ENCODE measurements at regions not wholly inside any gene's neighbourhood (a gene's known extent, or its start where the extent isn't known, plus 50 kb on each side); places are given as distances from the start of the nearest gene placed in this dataset.

GRCh38 chr6:78525976-78526375 lies 341.4 kb upstream of the IRAK1BP1 start:
- Histone ChIP-seq H3K9me3 (no peaks in the 10 kb centered on the region), H3K27me3 (replicated peaks in 1 of 2; ENCODE audit: control insufficient read depth in 2 of 2, extremely low read depth in 1 of 2, insufficient read depth in 2 of 2, low read length in 1 of 2) (no peaks in the 10 kb centered on the region), H3K27ac (ENCODE audit: low read length) (no peak overlapping the region), H3K4me3 (ENCODE audit: control insufficient read depth in 1 of 2, extremely low read depth in 1 of 2, low read length in 1 of 2) (no peak overlapping the region), H3K4me1 (ENCODE audit: control insufficient read depth in 1 of 2, extremely low read depth in 1 of 2, insufficient read depth in 2 of 2, low read length in 2 of 2) (no peaks in the 10 kb centered on the region), H3K36me3 (ENCODE audit: control insufficient read depth in 2 of 2, extremely low read depth in 1 of 2, insufficient read depth in 1 of 2, low read length in 1 of 2) (no peaks in the 10 kb centered on the region)
- Mint-ChIP-seq H3K27me3 (peaks cover 0 to 3% of the 10 kb centered on the region in 2 donors), H3K9me3 (peaks cover 0 to 10% (median 3%) of the 10 kb centered on the region in 3 donors), H3K4me3 (no peak overlapping the region), H3K36me3 (no peaks in the 10 kb centered on the region), H3K27ac (no peak overlapping the region), H3K4me1 (no peaks in the 10 kb centered on the region)
- DNase-seq (no peak), ATAC-seq (replicated peaks in 1 of 4) (no peak)
- WGBS (ENCODE audit: insufficient coverage) = 50% methylated on average over 1 of the region's 2 CpGs
- CTCF ChIA-PET = no interaction called here
- POLR2A ChIA-PET = no interaction called here

- POLR2A ChIA-PET = no interaction called here
- Histone ChIP-seq H3K4me1 (ENCODE audit: control insufficient read depth in 1 of 2, extremely low read depth in 1 of 2, insufficient read depth in 2 of 2, low read length in 2 of 2) (no peaks in the 10 kb centered on the region), H3K27me3 (replicated peaks in 1 of 2; ENCODE audit: control insufficient read depth in 2 of 2, extremely low read depth in 1 of 2, insufficient read depth in 2 of 2, low read length in 1 of 2) (no peaks in the 10 kb centered on the region), H3K4me3 (ENCODE audit: control insufficient read depth in 1 of 2, extremely low read depth in 1 of 2, low read length in 1 of 2) (no peak overlapping the region), H3K27ac (ENCODE audit: low read length) (no peak overlapping the region), H3K9me3 (no peaks in the 10 kb centered on the region), H3K36me3 (ENCODE audit: control insufficient read depth in 2 of 2, extremely low read depth in 1 of 2, insufficient read depth in 1 of 2, low read length in 1 of 2) (no peaks in the 10 kb centered on the region)
- DNase-seq (no peak), ATAC-seq (replicated peaks in 1 of 4) (no peak)
- Mint-ChIP-seq H3K36me3 (no peaks in the 10 kb centered on the region), H3K4me3 (no peak overlapping the region), H3K4me1 (no peaks in the 10 kb centered on the region), H3K9me3 (peaks cover 0 to 5% (median 3%) of the 10 kb centered on the region in 3 donors), H3K27me3 (peaks cover 0 to 3% of the 10 kb centered on the region in 2 donors), H3K27ac (no peak overlapping the region)
- CTCF ChIA-PET = no interaction called here
- WGBS (ENCODE audit: insufficient coverage) = 96% methylated on average over 3 of the region's 3 CpGs
These were observed 340.9 kb upstream of the IRAK1BP1 start for GRCh38 chr6:78526432-78526831.

- H3K4me3 ChIP-seq (ENCODE audit: control insufficient read depth in 1 of 2, extremely low read depth in 1 of 2, low read length in 1 of 2) = no peak overlapping the region
- H3K27me3 ChIP-seq (replicated peaks in 1 of 2; ENCODE audit: control insufficient read depth in 2 of 2, extremely low read depth in 1 of 2, insufficient read depth in 2 of 2, low read length in 1 of 2) = no peaks in the 10 kb centered on the region
- H3K9me3 ChIP-seq = no peaks in the 10 kb centered on the region
- WGBS (ENCODE audit: insufficient coverage) = 89% methylated on average over 1 of the region's 3 CpGs
- no peaks in the 10 kb centered on the region for H3K4me1 ChIP-seq (ENCODE audit: control insufficient read depth in 1 of 2, extremely low read depth in 1 of 2, insufficient read depth in 2 of 2, low read length in 2 of 2)
- Mint-ChIP-seq H3K4me3 (no peak overlapping the region), H3K4me1 (no peaks in the 10 kb centered on the region), H3K27me3 (no peaks in the 10 kb centered on the region), H3K9me3 (peaks cover 0 to 1% (median 0%) of the 10 kb centered on the region in 3 donors), H3K36me3 (no peaks in the 10 kb centered on the region), H3K27ac (no peak overlapping the region)
- DNase-seq (no peak), ATAC-seq (replicated peaks in 1 of 4) (no peak)
- H3K36me3 ChIP-seq (ENCODE audit: control insufficient read depth in 2 of 2, extremely low read depth in 1 of 2, insufficient read depth in 1 of 2, low read length in 1 of 2) = no peaks in the 10 kb centered on the region
- ChIA-PET POLR2A (no interaction called here), CTCF (no interaction called here)
- H3K27ac ChIP-seq (ENCODE audit: low read length) = no peak overlapping the region
These were observed 338.4 kb upstream of the IRAK1BP1 start for GRCh38 chr6:78528926-78529325.

- H3K36me3 Mint-ChIP-seq = no peaks in the 10 kb centered on the region
- no peaks in the 10 kb centered on the region for H3K4me1 Mint-ChIP-seq
- WGBS (ENCODE audit: insufficient coverage) = 40% methylated on average over 2 of the region's 3 CpGs
- no peak for ATAC-seq (replicated peaks in 1 of 4)
- H3K9me3 ChIP-seq = no peaks in the 10 kb centered on the region
- ChIA-PET CTCF (no interaction called here), POLR2A (no interaction called here)
- no peak overlapping the region for H3K27ac Mint-ChIP-seq
- H3K27me3 ChIP-seq (replicated peaks in 1 of 2; ENCODE audit: control insufficient read depth in 2 of 2, extremely low read depth in 1 of 2, insufficient read depth in 2 of 2, low read length in 1 of 2) = no peaks in the 10 kb centered on the region
- no peak overlapping the region for H3K4me3 Mint-ChIP-seq
- no peak for DNase-seq
- H3K4me3 ChIP-seq (ENCODE audit: control insufficient read depth in 1 of 2, extremely low read depth in 1 of 2, low read length in 1 of 2) = no peak overlapping the region
- no peaks in the 10 kb centered on the region for H3K27me3 Mint-ChIP-seq
- H3K9me3 Mint-ChIP-seq = peaks cover 0 to 3% (median 1%) of the 10 kb centered on the region in 3 donors
- H3K27ac ChIP-seq (ENCODE audit: low read length) = no peak overlapping the region
- no peaks in the 10 kb centered on the region for H3K4me1 ChIP-seq (ENCODE audit: control insufficient read depth in 1 of 2, extremely low read depth in 1 of 2, insufficient read depth in 2 of 2, low read length in 2 of 2)
- no peaks in the 10 kb centered on the region for H3K36me3 ChIP-seq (ENCODE audit: control insufficient read depth in 2 of 2, extremely low read depth in 1 of 2, insufficient read depth in 1 of 2, low read length in 1 of 2)
These were observed 337.1 kb upstream of the IRAK1BP1 start for GRCh38 chr6:78530208-78530607.

- no peak for ATAC-seq (replicated peaks in 1 of 4)
- Histone ChIP-seq H3K4me3 (ENCODE audit: control insufficient read depth in 1 of 2, extremely low read depth in 1 of 2, low read length in 1 of 2) (no peak overlapping the region), H3K9me3 (no peaks in the 10 kb centered on the region), H3K4me1 (ENCODE audit: control insufficient read depth in 1 of 2, extremely low read depth in 1 of 2, insufficient read depth in 2 of 2, low read length in 2 of 2) (no peaks in the 10 kb centered on the region), H3K36me3 (ENCODE audit: control insufficient read depth in 2 of 2, extremely low read depth in 1 of 2, insufficient read depth in 1 of 2, low read length in 1 of 2) (no peaks in the 10 kb centered on the region), H3K27ac (ENCODE audit: low read length) (no peak overlapping the region), H3K27me3 (replicated peaks in 1 of 2; ENCODE audit: control insufficient read depth in 2 of 2, extremely low read depth in 1 of 2, insufficient read depth in 2 of 2, low read length in 1 of 2) (no peaks in the 10 kb centered on the region)
- no peaks in the 10 kb centered on the region for H3K27me3 Mint-ChIP-seq
- H3K9me3 Mint-ChIP-seq = peaks cover 3 to 11% (median 6%) of the 10 kb centered on the region in 3 donors
- no CpG with 5 or more reads among the region's 3 CpGs for WGBS (ENCODE audit: insufficient coverage)
- no peaks in the 10 kb centered on the region for H3K4me1 Mint-ChIP-seq
- H3K36me3 Mint-ChIP-seq = no peaks in the 10 kb centered on the region
- CTCF ChIA-PET = no interaction called here
- no peak for DNase-seq
- H3K4me3 Mint-ChIP-seq = no peak overlapping the region
- H3K27ac Mint-ChIP-seq = no peak overlapping the region
- POLR2A ChIA-PET = no interaction called here
These were observed 333.9 kb upstream of the IRAK1BP1 start for GRCh38 chr6:78533426-78533825.

GRCh38 chr6:78533876-78534275 lies 333.5 kb upstream of the IRAK1BP1 start:
- no peak for DNase-seq
- Histone ChIP-seq H3K27ac (ENCODE audit: low read length) (no peak overlapping the region), H3K9me3 (no peaks in the 10 kb centered on the region), H3K36me3 (ENCODE audit: control insufficient read depth in 2 of 2, extremely low read depth in 1 of 2, insufficient read depth in 1 of 2, low read length in 1 of 2) (no peaks in the 10 kb centered on the region), H3K4me1 (ENCODE audit: control insufficient read depth in 1 of 2, extremely low read depth in 1 of 2, insufficient read depth in 2 of 2, low read length in 2 of 2) (no peaks in the 10 kb centered on the region), H3K4me3 (ENCODE audit: control insufficient read depth in 1 of 2, extremely low read depth in 1 of 2, low read length in 1 of 2) (no peak overlapping the region), H3K27me3 (replicated peaks in 1 of 2; ENCODE audit: control insufficient read depth in 2 of 2, extremely low read depth in 1 of 2, insufficient read depth in 2 of 2, low read length in 1 of 2) (no peaks in the 10 kb centered on the region)
- Mint-ChIP-seq H3K4me1 (no peaks in the 10 kb centered on the region), H3K9me3 (peaks cover 3 to 11% (median 6%) of the 10 kb centered on the region in 3 donors), H3K4me3 (no peak overlapping the region), H3K27ac (no peak overlapping the region), H3K27me3 (no peaks in the 10 kb centered on the region), H3K36me3 (no peaks in the 10 kb centered on the region)
- ATAC-seq (replicated peaks in 1 of 4) = no peak
- CTCF ChIA-PET = no interaction called here
- POLR2A ChIA-PET = no interaction called here

- POLR2A ChIA-PET = no interaction called here
- DNase-seq = no peak
- no peaks in the 10 kb centered on the region for H3K27me3 Mint-ChIP-seq
- no peak overlapping the region for H3K4me3 Mint-ChIP-seq
- no peak overlapping the region for H3K27ac ChIP-seq (ENCODE audit: low read length)
- H3K9me3 ChIP-seq = no peaks in the 10 kb centered on the region
- H3K36me3 Mint-ChIP-seq = no peaks in the 10 kb centered on the region
- H3K4me3 ChIP-seq (ENCODE audit: control insufficient read depth in 1 of 2, extremely low read depth in 1 of 2, low read length in 1 of 2) = no peak overlapping the region
- no peaks in the 10 kb centered on the region for H3K36me3 ChIP-seq (ENCODE audit: control insufficient read depth in 2 of 2, extremely low read depth in 1 of 2, insufficient read depth in 1 of 2, low read length in 1 of 2)
- no peaks in the 10 kb centered on the region for H3K27me3 ChIP-seq (replicated peaks in 1 of 2; ENCODE audit: control insufficient read depth in 2 of 2, extremely low read depth in 1 of 2, insufficient read depth in 2 of 2, low read length in 1 of 2)
- H3K4me1 Mint-ChIP-seq = no peaks in the 10 kb centered on the region
- peaks cover 8 to 11% (median 8%) of the 10 kb centered on the region in 3 donors for H3K9me3 Mint-ChIP-seq
- CTCF ChIA-PET = no interaction called here
- no peaks in the 10 kb centered on the region for H3K4me1 ChIP-seq (ENCODE audit: control insufficient read depth in 1 of 2, extremely low read depth in 1 of 2, insufficient read depth in 2 of 2, low read length in 2 of 2)
- no peak overlapping the region for H3K27ac Mint-ChIP-seq
- no peak for ATAC-seq (replicated peaks in 1 of 4)
- WGBS (ENCODE audit: insufficient coverage) = no CpG with 5 or more reads among the region's 2 CpGs
These were observed 329.3 kb upstream of the IRAK1BP1 start for GRCh38 chr6:78538002-78538401.
